GM12878 (cell line): ENCODE measurements at regions not wholly inside any gene's neighbourhood (a gene's known extent, or its start where the extent isn't known, plus 50 kb on each side); places are given as distances from the start of the nearest gene placed in this dataset.

ENCODE experiments used
- EZH2 ChIP-seq: IDR thresholded peaks from 2 replicates; pipeline ENCODE4 v1.6.1; 2012; ENCODE audit warnings: low read depth, mild to moderate bottlenecking, control low read depth, inconsistent platforms, low read length, borderline replicate concordance; ENCODE audit not compliant: control insufficient read depth
- SMAD1 ChIP-seq: fragments of 450-650 bp; IDR thresholded peaks from 2 replicates; pipeline ENCODE4 v1.6.1; 2018; ENCODE audit warnings: mild to moderate bottlenecking, low read depth; ENCODE audit not compliant: partially characterized antibody
- TF ChIP-seq, protein P1 (sequence below): fragments of 450-650 bp; conservative IDR thresholded peaks from 2 replicates; pipeline ENCODE4 v1.6.1; 2017; ENCODE audit warnings: mild to moderate bottlenecking, moderate library complexity

DNA sequence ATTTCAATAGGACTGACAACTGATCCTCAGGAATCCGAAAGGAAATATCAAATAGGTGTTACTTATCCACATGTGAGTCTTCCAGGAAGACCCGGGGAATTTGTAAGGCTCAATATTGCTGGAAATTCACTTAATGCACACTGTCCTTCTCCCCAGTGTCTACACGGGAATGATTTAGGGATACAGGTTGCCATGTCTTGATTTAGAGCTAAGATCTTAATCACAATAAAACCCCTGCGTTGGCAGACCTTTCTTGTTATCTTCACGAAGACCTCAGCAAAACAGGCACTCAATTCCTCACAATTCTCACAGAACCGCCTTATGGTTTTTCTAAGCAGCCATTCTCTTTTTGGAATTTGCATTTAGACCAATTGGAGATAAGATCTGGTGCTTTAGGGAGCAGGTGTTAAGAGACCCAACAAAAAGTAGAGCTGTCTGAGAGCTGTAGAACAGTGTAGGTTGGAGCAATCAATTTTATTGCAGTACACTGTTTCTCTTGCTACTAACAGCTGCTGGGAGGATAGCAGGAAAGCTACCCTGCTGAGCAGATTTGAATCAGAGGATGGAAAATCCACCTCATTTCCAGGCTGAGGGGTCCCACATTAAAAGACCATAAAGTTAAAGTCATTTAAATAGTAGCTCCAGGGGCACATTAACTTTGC lies 925.7 kb downstream of the EPHA3 start:
- no peak for TF ChIP-seq SMAD1
- TF ChIP-seq, protein P1, sequence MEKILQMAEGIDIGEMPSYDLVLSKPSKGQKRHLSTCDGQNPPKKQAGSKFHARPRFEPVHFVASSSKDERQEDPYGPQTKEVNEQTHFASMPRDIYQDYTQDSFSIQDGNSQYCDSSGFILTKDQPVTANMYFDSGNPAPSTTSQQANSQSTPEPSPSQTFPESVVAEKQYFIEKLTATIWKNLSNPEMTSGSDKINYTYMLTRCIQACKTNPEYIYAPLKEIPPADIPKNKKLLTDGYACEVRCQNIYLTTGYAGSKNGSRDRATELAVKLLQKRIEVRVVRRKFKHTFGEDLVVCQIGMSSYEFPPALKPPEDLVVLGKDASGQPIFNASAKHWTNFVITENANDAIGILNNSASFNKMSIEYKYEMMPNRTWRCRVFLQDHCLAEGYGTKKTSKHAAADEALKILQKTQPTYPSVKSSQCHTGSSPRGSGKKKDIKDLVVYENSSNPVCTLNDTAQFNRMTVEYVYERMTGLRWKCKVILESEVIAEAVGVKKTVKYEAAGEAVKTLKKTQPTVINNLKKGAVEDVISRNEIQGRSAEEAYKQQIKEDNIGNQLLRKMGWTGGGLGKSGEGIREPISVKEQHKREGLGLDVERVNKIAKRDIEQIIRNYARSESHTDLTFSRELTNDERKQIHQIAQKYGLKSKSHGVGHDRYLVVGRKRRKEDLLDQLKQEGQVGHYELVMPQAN, result no peak
- no peak for TF ChIP-seq EZH2
